Activated CD4-positive, alpha-beta T cell treated with anti-CD3 and anti-CD28 coated beads, Interleukin-2, Interleukin-6, amounts not matched to agents 100 ng/mL and 50 ng/mL, durations not matched to agents 16 hours and 8 hours (primary cell): ENCODE measurements at regions not wholly inside any gene's neighbourhood (a gene's known extent, or its start where the extent isn't known, plus 50 kb on each side); places are given as distances from the start of the nearest gene placed in this dataset.

ENCODE experiments used
- DNase-seq: peaks from one replicate; pipeline ENCODE4 v3.0.0-alpha.2; 2020

DNA sequence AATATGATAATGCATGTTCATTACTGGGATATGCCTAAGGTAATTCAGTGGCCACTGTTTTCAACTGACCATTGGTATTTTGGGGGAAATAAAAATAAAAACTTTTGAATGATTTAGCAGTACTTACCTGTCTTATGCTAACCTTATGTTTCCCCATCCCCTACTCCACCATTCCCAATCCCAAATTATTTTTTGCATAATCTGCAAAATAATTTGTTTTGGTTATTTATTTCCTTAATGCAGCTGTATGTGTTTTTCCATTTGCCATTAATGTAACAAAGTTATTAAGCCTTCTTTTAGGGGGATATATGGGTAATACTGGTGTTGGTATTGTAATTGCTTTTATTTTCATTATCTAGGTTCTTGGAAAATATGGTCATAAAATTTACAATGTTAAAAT lies 213.9 kb upstream of the GULP1 start:
- DNase-seq = no peak

DNA sequence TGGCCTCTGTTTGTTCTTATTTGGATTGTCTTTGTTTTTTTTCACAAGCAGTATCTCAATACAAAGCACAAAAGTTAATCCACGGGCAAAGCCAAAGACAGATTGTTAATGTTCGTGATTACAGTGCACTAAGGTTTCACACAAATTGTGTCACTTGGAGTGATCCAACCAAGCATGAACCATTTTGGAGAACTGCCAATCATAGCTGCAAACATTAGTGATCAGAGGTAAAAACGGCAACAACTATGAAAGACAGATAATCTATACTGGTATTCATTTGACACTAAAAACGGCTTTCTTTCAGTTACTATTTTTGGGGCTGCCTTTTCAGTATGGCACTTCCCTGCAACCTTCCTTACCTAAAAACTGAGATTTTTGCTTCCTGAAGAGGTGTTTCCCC lies 213.1 kb upstream of the GULP1 start:
- DNase-seq = no peak

DNA sequence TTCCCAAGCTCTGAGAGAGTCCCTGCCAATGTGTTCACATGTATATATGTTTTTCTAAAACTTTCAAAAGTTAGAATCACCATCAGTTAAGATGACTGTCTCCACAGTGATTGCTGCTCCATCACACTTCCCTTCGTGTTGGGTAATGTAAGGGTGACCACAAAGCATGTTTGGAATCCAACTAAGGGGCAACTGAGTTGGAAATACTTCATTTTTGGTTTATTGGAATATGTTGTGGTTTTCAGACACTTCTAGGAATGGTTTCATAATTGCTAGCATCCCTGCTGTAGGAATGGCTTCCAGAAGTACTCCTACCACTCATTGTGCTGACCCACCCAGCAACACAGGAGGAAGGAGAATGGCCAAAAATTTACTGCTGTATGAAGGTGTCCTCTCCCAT lies 212.5 kb upstream of the GULP1 start:
- no peak for DNase-seq

DNA sequence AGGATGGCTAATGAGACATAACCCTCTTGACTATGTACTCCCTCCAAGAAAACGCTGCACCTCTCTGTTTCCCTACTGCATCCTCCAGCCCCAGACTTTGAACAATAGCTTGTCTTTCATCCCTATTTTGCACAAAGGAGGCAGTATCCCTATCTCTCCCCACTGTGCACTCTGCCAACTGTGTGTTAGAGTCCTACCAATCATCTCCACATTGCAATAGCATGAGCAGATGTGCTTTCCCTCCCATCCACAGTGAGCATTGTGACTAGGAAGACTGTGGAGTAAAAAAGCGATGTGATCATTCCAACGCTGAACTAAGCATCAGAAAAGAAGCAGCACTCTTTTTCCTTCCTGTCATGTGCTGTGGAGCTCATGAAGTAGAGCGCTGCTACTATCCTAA lies 206.3 kb upstream of the GULP1 start:
- DNase-seq = no peak

- DNase-seq = no peak
These were observed 201.8 kb upstream of the GULP1 start for GRCh38 chr2:188089901-188090300.

DNA sequence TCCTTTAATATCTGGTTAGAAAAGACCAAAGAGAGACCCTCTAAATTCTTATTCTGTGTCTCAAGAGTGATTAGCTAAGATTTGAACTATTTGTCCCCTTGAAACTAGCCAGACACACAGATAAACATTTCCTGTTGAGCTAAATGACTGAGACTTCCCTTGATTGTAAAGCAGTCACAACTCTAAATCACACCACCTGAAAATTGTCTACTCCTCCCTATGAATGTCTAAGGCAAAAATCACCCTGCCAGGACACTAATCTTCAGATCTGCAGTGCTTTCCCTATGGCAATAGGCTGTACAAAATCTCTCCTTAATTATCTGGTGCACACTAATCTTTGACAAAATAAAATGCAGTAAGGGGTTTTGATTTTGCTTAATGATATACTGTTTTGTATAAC lies 200.5 kb upstream of the GULP1 start:
- no peak for DNase-seq

- DNase-seq = no peak
These were observed 198.9 kb upstream of the GULP1 start for GRCh38 chr2:188092734-188093133.

DNA sequence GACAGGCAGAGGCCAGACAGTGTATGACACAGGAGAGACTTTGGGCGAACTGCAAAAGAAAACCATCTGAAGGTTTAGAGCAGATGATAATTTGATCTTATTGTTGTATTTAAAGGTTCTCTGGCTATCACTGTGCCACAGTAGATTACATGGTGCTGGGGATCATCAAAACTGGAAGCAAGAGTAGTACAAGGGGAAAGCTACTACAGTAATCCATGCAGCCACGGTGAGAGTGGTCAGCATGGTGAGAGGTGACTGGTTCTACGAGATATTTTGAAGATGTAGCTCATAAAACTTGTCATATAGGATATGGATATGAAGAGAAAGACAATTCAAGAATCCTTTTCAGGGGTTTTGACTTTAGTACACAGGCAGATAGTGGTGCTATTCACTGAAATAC lies 194.8 kb upstream of the GULP1 start:
- DNase-seq = no peak

- no peak for DNase-seq
These were observed 188.8 kb upstream of the GULP1 start for GRCh38 chr2:188102881-188103280.

- no peak for DNase-seq
These were observed 177.7 kb upstream of the GULP1 start for GRCh38 chr2:188114014-188114413.

GRCh38 chr2:188117706-188118105 lies 174.0 kb upstream of the GULP1 start:
- no peak for DNase-seq

DNA sequence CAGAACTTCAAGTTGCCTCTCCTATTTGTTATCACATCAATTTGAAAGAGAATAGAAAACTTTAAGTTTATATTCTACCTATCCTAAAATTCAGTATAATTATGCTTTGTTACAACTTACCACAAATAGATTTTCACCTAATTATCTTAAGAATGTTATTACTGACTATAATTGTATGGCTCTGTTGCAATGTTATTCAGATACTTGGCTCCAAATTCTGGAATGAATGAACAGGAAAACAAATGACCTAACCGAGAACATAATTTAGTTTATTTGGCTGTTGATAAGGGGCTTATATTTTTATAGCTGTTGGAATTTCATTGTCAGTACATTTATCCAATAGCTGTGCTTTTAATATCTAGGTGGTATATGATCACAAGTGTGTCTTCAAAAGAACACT lies 173.2 kb upstream of the GULP1 start:
- DNase-seq = no peak

DNA sequence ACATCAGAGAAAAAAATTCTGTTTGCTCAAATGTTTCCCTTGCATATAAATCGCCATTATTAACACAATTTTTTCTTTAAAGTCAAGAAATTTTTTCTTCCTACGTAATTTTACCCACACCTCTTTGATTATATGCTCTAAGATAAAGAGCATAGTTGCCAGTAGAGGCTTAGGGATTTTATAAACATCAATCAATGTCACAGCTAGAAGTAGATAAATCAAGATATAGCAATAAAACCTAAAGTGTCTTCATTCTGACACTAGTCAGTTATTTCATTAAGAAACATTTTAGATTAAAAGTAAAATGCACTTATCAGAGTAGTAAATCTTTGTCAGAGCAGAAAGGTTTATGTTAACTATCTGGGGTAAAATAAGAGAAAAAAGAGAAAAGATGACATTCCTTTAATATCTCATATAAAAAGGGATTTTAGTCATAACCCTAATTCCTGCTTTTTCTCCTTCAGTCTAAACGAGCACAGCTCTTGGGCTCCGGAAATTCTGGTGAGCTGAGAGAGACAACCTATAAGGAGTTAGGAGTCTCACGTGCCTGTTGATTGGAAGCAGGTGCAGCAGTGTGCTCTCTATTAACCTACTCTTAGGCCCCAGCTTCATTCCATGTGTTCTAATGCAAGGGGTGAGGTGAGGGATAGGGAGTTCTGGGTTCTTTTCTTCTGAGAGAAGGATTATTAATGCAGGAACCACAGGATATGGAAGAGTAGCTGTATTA lies 172.4 kb upstream of the GULP1 start:
- no peak for DNase-seq

GRCh38 chr2:188122985-188123384 lies 168.7 kb upstream of the GULP1 start:
- no peak for DNase-seq

DNA sequence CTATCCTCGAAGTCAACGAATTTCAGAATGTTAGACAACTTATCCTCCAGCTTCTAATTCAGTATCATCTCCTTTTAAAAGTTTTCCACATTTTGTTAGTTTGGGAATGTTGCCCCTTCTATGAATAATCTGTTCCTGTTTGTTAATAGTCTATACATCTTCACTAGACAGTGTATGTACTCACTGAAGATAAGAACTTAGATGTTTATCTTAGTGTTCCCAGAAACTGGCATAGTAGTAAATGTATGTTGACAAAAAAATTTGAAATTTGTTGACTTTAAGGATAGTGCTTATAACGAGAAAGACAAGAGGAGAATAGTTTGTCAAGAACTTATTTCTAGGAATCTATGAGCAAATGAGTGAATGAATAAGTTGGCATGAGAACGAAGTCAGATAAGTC lies 162.0 kb upstream of the GULP1 start:
- no peak for DNase-seq

- no peak for DNase-seq
These were observed 161.4 kb upstream of the GULP1 start for GRCh38 chr2:188130317-188130716.

DNA sequence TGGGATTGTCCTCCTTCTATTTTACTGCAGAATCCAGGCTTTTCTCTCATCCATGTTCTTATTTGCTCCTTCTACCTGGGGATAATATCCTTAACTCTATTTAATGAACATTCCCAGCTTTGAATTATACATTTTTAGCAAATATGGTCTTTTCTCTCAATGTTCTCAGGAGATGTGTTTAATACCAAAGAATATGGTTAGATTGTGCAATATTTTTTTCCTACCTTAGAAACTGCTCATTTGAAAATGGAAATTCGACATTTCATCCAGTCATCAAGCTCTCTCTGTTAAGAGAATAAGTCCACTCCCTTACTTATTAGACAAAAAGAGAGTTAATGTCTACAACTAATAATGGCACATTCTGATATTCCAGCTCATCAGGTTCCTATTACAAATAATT lies 160.4 kb upstream of the GULP1 start:
- DNase-seq = no peak

- DNase-seq = no peak
These were observed 159.3 kb upstream of the GULP1 start for GRCh38 chr2:188132385-188132784.

DNA sequence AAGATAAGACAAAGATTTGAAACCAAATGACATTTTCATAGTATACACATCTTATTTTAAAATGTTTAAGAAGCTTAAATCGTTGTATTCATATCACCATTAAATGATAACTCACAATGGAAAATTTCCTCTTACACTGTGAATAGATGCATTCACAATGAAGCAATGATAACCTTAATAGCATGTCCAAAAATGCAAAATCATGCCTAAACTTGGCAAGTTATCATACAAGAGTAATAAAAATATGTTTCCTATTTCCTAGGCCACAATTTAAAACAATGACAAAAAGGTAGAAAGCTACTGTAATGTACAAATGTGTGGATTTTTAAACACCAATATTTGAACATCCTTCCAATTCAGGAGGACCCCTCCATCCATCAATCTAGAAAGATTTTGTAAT lies 157.4 kb upstream of the GULP1 start:
- DNase-seq = no peak

DNA sequence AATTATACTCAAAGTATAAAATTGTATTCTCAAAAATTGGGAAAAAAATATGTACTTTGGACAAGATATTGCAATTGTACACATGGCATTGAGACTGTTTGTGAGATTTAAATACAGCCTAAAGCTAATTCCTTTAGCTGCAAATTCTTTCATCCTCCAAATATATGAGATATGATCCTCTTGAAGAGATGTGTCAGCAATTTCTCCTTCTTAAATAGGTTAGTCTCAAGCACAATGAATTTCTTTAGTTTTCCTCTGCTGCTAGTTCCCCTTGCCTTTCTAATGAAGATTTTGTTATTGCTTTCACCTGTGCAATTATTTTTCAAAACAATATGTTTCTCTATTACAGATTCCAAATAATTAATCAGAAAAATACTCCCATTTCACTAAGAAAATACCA lies 153.4 kb upstream of the GULP1 start:
- DNase-seq = no peak

- DNase-seq = no peak
These were observed 149.6 kb upstream of the GULP1 start for GRCh38 chr2:188142088-188142487.

- DNase-seq = no peak
These were observed 148.9 kb upstream of the GULP1 start for GRCh38 chr2:188142636-188143295.

DNA sequence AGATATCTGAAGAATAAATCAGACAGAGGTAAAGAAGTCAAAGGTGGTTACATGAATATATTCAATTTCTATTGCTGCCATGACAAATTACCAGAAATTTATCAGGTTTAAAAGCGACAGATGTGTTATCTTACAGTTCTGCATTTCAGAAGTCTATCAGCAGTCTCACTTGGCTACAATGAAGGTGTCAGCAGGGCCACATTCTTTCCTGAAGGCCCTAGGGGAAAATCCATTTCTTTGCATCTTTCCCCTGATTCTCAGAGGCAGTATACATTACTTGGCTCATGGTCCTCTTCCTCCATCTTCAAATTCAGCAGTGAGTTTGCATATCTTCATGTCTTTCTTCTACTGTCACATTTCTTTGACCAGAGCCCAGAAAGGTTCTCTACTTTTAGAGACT lies 145.8 kb upstream of the GULP1 start:
- no peak for DNase-seq

DNA sequence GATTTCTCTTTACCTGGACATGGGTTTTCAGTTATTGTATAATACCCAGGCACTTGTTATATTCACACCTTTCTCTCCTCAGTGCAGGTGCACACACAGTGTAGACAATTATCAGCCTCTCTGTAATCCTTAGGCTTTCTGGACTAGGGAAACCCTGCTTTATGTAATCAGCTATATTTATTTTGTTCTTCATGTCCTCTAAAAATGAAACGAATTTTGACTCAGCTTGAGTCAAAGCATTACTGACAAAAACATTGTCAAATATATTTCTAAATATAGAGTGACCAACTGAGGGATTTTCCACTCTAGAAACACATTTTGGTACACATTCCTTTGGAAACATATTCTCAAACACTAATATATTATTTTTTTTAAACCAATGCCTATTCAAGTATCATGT lies 144.8 kb upstream of the GULP1 start:
- DNase-seq = no peak

- no peak for DNase-seq
These were observed 140.0 kb upstream of the GULP1 start for GRCh38 chr2:188151670-188152069.
